Smooth muscle cell (in vitro differentiated cells): ENCODE measurements at regions not wholly inside any gene's neighbourhood (a gene's known extent, or its start where the extent isn't known, plus 50 kb on each side); places are given as distances from the start of the nearest gene placed in this dataset.

Experiments used
- DNase-seq: peaks from one replicate; lab custom pipeline; 2025; ENCODE audit not compliant: unreplicated experiment; lab: John Stamatoyannopoulos, UW
- H2AFZ ChIP-seq: fragments of 200-600 bp; sonication (generic); 2 replicates; pipeline ENCODE4 v1.6.0; 2016; ENCODE audit warnings: antibody characterized with exemption, low read depth, mild to moderate bottlenecking
- H3F3A ChIP-seq: fragments of 200-600 bp; sonication (generic); 2 replicates; pipeline ENCODE4 v1.6.0; 2017; ENCODE audit warnings: antibody characterized with exemption, low read depth
- H3K27ac ChIP-seq: fragments of 200-600 bp; sonication (generic); 2 replicates; pipeline ENCODE4 v1.5.1; 2016; ENCODE audit warnings: low read depth, mild to moderate bottlenecking
- H3K27me3 ChIP-seq: fragments of 200-600 bp; sonication (generic); 2 replicates; pipeline ENCODE4 v1.6.1; 2016; ENCODE audit warnings: low read depth, mild to moderate bottlenecking
- H3K36me3 ChIP-seq: fragments of 200-600 bp; sonication (generic); 2 replicates; pipeline ENCODE4 v1.5.1; 2016; ENCODE audit warnings: low read depth
- H3K4me1 ChIP-seq: fragments of 200-600 bp; sonication (generic); 2 replicates; pipeline ENCODE4 v1.5.1; 2016; ENCODE audit warnings: low read depth
- H3K4me2 ChIP-seq: fragments of 200-600 bp; sonication (generic); 2 replicates; pipeline ENCODE4 v1.6.0; 2016; ENCODE audit warnings: mild to moderate bottlenecking
- H3K4me3 ChIP-seq: fragments of 200-600 bp; sonication (generic); 2 replicates; pipeline ENCODE4 v1.5.1; 2016; ENCODE audit warnings: mild to moderate bottlenecking
- H3K79me2 ChIP-seq: fragments of 200-600 bp; sonication (generic); 2 replicates; pipeline ENCODE4 v1.6.0; 2016; ENCODE audit warnings: low read depth, mild to moderate bottlenecking
- H3K9ac ChIP-seq: fragments of 200-600 bp; sonication (generic); 2 replicates; pipeline ENCODE4 v1.6.0; 2016; ENCODE audit warnings: low read depth
- H3K9me3 ChIP-seq: fragments of 200-600 bp; sonication (generic); replicated peaks from 2 replicates; pipeline ENCODE4 v1.5.1; 2016; ENCODE audit warnings: low read depth
- H4K20me1 ChIP-seq: fragments of 200-600 bp; sonication (generic); 2 replicates; pipeline ENCODE4 v1.6.0; 2016; ENCODE audit warnings: low read depth
- WGBS: methylation state at CpG from one replicate; pipeline ENCODE4 v1.1.7; 2016; ENCODE audit warnings: low lambda C conversion rate; 5-methylcytosine and 5-hydroxymethylcytosine counted together
- TF ChIP-seq, protein P1 (sequence below): fragments of 200-600 bp; sonication (generic); IDR thresholded peaks from 2 replicates; pipeline ENCODE4 v1.5.1; 2017; ENCODE audit warnings: borderline replicate concordance, mild to moderate bottlenecking, antibody characterized with exemption; ENCODE audit not compliant: insufficient read depth, poor library complexity, severe bottlenecking

DNA sequence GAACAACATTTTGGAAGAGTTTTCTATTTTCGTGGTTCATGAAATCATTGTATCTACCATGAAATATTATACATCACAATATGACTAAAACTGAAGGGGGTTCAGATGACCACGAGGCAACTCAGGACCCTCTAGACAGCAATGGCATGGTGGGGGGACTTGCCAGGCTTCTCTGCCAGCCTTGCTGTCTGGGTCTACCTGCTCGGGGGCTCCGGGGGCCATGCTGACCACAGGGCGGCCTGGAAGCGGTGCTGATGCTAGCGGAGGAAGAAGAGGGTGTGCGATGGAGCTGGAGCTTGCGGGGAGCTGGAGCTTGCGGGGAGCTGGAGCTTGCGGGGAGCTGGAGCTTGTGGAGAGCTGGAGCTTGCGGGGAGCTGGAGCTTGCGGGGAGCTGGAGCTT, 89.2 kb upstream of the IRX4 start:
- Histone ChIP-seq H2AFZ (no peak overlapping the region), H3K27ac (no peak overlapping the region), H3K9me3 (no peaks in the 10 kb centered on the region), H3K4me3 (no peak overlapping the region), H4K20me1 (no peaks in the 10 kb centered on the region), H3K4me1 (no peaks in the 10 kb centered on the region), H3F3A (no peaks in the 10 kb centered on the region), H3K9ac (no peak overlapping the region), H3K27me3 (peaks cover 15% of the 10 kb centered on the region), H3K36me3 (no peaks in the 10 kb centered on the region), H3K79me2 (no peaks in the 10 kb centered on the region), H3K4me2 (no peak overlapping the region)
- WGBS: 88% methylated on average over 12 of the region's 13 CpGs
- DNase-seq: no peak
- TF ChIP-seq, protein P1, sequence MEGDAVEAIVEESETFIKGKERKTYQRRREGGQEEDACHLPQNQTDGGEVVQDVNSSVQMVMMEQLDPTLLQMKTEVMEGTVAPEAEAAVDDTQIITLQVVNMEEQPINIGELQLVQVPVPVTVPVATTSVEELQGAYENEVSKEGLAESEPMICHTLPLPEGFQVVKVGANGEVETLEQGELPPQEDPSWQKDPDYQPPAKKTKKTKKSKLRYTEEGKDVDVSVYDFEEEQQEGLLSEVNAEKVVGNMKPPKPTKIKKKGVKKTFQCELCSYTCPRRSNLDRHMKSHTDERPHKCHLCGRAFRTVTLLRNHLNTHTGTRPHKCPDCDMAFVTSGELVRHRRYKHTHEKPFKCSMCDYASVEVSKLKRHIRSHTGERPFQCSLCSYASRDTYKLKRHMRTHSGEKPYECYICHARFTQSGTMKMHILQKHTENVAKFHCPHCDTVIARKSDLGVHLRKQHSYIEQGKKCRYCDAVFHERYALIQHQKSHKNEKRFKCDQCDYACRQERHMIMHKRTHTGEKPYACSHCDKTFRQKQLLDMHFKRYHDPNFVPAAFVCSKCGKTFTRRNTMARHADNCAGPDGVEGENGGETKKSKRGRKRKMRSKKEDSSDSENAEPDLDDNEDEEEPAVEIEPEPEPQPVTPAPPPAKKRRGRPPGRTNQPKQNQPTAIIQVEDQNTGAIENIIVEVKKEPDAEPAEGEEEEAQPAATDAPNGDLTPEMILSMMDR: no peak

DNA sequence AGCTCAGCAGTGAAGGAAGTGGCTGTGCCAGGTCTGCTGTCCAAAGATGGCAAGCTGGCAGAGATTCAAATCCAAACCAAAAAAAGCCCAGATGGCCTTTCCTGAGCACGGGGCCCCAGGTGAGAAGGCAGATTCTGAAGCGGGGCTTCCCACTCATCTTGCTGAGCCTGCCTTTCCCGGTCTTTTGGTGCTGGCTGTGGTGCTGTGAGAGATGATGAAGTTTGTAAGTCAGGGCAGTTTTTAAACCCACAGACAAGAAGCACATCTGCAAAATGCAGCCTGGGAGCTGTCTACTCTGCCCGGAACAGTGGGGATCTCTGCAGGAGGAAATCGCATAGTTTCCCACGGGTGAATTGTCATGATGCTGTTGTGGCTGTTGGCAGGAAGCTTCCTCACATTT, 85.0 kb upstream of the IRX4 start:
- DNase-seq: no peak
- Histone ChIP-seq H3K27ac (no peak overlapping the region), H2AFZ (no peak overlapping the region), H3F3A (no peaks in the 10 kb centered on the region), H3K27me3 (peaks cover 5% of the 10 kb centered on the region), H3K79me2 (no peaks in the 10 kb centered on the region), H3K9me3 (no peaks in the 10 kb centered on the region), H3K4me2 (no peak overlapping the region), H3K36me3 (no peaks in the 10 kb centered on the region), H3K4me1 (no peaks in the 10 kb centered on the region), H4K20me1 (no peaks in the 10 kb centered on the region), H3K9ac (no peak overlapping the region), H3K4me3 (no peak overlapping the region)
- TF ChIP-seq, protein P1: no peak
- WGBS: 81% methylated on average over 6 of the region's 6 CpGs

DNA sequence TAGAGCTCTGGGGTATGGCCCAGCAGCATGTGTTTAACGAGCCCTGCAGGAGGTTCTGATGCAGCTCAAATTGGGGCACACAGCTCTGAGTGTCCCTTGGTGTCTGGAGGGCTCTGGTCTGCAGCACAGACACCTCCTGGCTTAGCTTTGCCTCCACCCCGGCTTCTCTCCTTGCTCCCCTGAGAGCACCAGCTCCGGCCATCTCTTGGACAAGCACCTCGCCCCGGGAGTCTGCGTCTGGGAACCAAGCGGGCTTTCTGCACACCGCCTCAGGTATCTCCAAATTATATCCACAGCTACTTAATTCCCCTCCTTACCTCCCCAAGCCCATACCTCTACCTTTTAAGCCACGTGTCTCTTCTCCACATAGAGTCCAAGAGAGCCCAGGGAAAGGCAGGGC, 83.7 kb upstream of the IRX4 start:
- Histone ChIP-seq H3K9me3 (no peaks in the 10 kb centered on the region), H3K4me1 (no peaks in the 10 kb centered on the region), H3K9ac (no peak overlapping the region), H3K4me3 (no peak overlapping the region), H3K27ac (no peak overlapping the region), H4K20me1 (no peaks in the 10 kb centered on the region), H3K27me3 (peaks cover 3% of the 10 kb centered on the region), H3F3A (no peaks in the 10 kb centered on the region), H2AFZ (no peak overlapping the region), H3K36me3 (no peaks in the 10 kb centered on the region), H3K4me2 (no peak overlapping the region), H3K79me2 (no peaks in the 10 kb centered on the region)
- 88% methylated on average over 9 of the region's 9 CpGs for WGBS
- TF ChIP-seq, protein P1: no peak
- DNase-seq: no peak

DNA sequence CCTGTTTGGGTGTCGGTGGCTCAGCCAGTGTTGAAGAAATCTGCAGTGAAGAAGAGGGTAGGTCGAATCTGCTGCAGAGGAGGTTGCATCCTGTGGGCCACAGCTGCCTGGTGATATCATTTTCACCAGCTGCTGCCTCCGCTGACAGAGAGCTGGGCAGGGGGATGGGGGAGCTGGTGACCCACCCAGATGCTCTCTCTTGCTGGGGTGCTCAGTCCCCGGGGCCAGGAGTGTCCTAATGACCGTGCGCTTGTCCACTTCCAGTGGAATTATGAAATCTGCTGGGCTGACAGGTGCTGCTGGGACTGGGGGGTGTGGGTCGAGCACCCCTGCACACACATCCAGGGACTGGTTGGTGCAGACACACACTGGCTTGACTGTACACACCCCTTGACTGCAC, 83.2 kb upstream of the IRX4 start:
- TF ChIP-seq, protein P1: no peak
- H3K9ac ChIP-seq: no peak overlapping the region
- no peak overlapping the region for H3K27ac ChIP-seq
- DNase-seq: no peak
- no peaks in the 10 kb centered on the region for H3K4me1 ChIP-seq
- H3K4me2 ChIP-seq: no peak overlapping the region
- H3K9me3 ChIP-seq: no peaks in the 10 kb centered on the region
- no peak overlapping the region for H3K4me3 ChIP-seq
- no peaks in the 10 kb centered on the region for H4K20me1 ChIP-seq
- H3F3A ChIP-seq: no peaks in the 10 kb centered on the region
- no peak overlapping the region for H2AFZ ChIP-seq
- no peaks in the 10 kb centered on the region for H3K36me3 ChIP-seq
- 78% methylated on average over 7 of the region's 7 CpGs for WGBS
- no peaks in the 10 kb centered on the region for H3K79me2 ChIP-seq
- peaks cover 3% of the 10 kb centered on the region for H3K27me3 ChIP-seq
